SK-N-SH (cell line): ENCODE measurements at regions not wholly inside any gene's neighbourhood (a gene's known extent, or its start where the extent isn't known, plus 50 kb on each side); places are given as distances from the start of the nearest gene placed in this dataset.

ENCODE experiments used
- CHD2 ChIP-seq: fragments of 150-350 bp; IDR thresholded peaks from 2 replicates; pipeline ENCODE4 v1.6.1; 2018; ENCODE audit warnings: low read length; ENCODE audit not compliant: partially characterized antibody
- EP300 ChIP-seq, 2 experiments: IDR thresholded peaks; 2 replicates each; pipeline versions ENCODE4 v1.4.0 to v1.6.1; 2012; ENCODE audit warnings: borderline replicate concordance in 1 of 2, low read depth in 1 of 2, low read length in 1 of 2
- EZH2phosphoT487 ChIP-seq: fragments of 200-600 bp; sonication (generic); IDR thresholded peaks from 2 replicates; pipeline ENCODE4 v1.6.1; 2017; ENCODE audit warnings: low read depth, mixed run types, mild to moderate bottlenecking, antibody characterized with exemption, moderate library complexity, borderline replicate concordance
- GABPA ChIP-seq: IDR thresholded peaks from 2 replicates; pipeline ENCODE4 v1.4.0; 2012; ENCODE audit warnings: low read depth, mild to moderate bottlenecking
- JUND ChIP-seq: IDR thresholded peaks from 2 replicates; pipeline ENCODE4 v1.4.0; 2012
- NFIC ChIP-seq: IDR thresholded peaks from 2 replicates; pipeline ENCODE4 v1.4.0; 2012; ENCODE audit warnings: borderline replicate concordance
- POLR2AphosphoS5 ChIP-seq: IDR thresholded peaks from 2 replicates; pipeline ENCODE4 v1.6.1; 2012; ENCODE audit warnings: low read depth, low read length
- TF ChIP-seq, protein P1 (sequence below): fragments of 200-600 bp; sonication (generic); IDR thresholded peaks from 2 replicates; pipeline ENCODE4 v1.6.1; 2017; ENCODE audit warnings: antibody characterized with exemption, mild to moderate bottlenecking, moderate library complexity
- TF ChIP-seq, protein P2 (sequence below): fragments of 150-350 bp; IDR thresholded peaks from 2 replicates; pipeline ENCODE4 v1.6.1; 2017; ENCODE audit warnings: antibody characterized with exemption, low read length, low read depth, borderline replicate concordance
- TF ChIP-seq, protein P3 (sequence below): fragments of 150-350 bp; IDR thresholded peaks from 2 replicates; pipeline ENCODE4 v1.6.1; 2016; ENCODE audit warnings: mild to moderate bottlenecking, low read depth, low read length

DNA sequence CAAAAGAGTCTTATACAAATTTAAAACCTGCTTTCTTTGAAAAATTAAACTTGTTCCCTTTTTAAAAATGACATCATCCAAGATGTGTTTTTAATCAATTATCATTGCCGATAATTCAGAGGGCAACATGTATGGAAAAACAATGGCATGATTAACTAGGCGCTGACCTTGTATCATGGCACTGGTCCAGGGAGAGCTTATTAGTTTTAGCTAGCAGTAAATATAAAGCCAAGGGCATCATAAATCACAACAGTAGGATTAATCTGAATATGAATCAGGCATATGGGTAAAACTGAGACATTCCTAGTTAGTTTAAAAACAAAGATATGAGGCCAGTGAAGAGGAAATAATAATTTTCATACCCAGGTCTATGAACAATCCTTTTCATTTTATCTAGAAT lies 374.0 kb downstream of the HDGFL1 start:
- TF ChIP-seq GABPA (no peak), EP300 (IDR thresholded peaks at IDR 0.05; ENCODE audit: borderline replicate concordance in 1 of 2, low read depth in 1 of 2, low read length in 1 of 2) (no peak), NFIC (no peak), JUND (no peak), EZH2phosphoT487 (no peak), CHD2 (no peak), POLR2AphosphoS5 (no peak)
- TF ChIP-seq, protein P1, sequence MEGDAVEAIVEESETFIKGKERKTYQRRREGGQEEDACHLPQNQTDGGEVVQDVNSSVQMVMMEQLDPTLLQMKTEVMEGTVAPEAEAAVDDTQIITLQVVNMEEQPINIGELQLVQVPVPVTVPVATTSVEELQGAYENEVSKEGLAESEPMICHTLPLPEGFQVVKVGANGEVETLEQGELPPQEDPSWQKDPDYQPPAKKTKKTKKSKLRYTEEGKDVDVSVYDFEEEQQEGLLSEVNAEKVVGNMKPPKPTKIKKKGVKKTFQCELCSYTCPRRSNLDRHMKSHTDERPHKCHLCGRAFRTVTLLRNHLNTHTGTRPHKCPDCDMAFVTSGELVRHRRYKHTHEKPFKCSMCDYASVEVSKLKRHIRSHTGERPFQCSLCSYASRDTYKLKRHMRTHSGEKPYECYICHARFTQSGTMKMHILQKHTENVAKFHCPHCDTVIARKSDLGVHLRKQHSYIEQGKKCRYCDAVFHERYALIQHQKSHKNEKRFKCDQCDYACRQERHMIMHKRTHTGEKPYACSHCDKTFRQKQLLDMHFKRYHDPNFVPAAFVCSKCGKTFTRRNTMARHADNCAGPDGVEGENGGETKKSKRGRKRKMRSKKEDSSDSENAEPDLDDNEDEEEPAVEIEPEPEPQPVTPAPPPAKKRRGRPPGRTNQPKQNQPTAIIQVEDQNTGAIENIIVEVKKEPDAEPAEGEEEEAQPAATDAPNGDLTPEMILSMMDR = no peak
- TF ChIP-seq, protein P2, sequence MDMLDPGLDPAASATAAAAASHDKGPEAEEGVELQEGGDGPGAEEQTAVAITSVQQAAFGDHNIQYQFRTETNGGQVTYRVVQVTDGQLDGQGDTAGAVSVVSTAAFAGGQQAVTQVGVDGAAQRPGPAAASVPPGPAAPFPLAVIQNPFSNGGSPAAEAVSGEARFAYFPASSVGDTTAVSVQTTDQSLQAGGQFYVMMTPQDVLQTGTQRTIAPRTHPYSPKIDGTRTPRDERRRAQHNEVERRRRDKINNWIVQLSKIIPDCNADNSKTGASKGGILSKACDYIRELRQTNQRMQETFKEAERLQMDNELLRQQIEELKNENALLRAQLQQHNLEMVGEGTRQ = no peak
- TF ChIP-seq, protein P3, sequence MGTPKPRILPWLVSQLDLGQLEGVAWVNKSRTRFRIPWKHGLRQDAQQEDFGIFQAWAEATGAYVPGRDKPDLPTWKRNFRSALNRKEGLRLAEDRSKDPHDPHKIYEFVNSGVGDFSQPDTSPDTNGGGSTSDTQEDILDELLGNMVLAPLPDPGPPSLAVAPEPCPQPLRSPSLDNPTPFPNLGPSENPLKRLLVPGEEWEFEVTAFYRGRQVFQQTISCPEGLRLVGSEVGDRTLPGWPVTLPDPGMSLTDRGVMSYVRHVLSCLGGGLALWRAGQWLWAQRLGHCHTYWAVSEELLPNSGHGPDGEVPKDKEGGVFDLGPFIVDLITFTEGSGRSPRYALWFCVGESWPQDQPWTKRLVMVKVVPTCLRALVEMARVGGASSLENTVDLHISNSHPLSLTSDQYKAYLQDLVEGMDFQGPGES = no peak
